ENCODE measurements at regions not wholly inside any gene's neighbourhood (a gene's known extent, or its start where the extent isn't known, plus 50 kb on each side); places are given as distances from the start of the nearest gene placed in this dataset.

DNA sequence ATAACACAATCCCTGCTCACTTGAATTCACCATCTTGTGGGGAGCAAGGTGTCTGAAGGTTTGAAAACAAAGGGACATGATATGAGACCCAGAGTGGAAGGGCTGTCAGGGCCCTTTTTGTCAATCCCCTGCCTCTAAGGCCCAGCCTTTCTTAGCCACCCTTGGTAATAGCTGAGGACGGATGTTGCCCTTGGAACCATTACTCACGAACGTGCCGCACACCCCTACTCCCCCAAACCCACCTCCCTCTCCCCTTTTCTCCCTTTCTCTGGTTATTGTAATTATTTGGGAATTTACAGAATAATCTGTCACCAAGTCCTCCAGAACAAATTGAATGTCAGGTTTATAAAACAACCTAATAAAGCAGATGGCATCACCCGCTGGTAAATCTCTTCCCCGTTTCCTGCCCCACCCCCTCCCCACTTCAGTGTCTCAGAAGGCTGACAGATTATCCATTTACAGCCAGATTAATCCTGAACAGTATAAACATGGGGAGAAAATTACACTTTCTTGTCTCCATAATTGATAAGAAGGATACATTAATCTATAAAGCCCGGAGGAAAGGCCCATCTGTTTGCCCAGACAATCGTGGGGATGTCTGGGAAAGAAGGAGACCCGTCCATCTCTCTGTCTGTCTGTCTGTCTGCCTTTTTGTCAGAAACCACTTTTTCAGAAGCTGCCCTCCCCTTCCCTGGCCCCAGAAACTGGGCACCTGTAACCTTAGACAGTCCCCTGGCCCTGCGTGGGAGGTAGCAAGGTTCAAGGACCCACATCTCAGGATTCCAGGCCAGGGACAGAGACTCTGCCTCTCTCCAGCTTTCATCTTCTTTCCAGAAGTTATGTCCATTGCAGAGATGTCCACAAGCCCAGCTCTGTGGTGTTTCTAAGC is 60.6 kb upstream of the CD34 start:
- no peak for DNase-seq (ENCODE audit: low read depth)

DNA sequence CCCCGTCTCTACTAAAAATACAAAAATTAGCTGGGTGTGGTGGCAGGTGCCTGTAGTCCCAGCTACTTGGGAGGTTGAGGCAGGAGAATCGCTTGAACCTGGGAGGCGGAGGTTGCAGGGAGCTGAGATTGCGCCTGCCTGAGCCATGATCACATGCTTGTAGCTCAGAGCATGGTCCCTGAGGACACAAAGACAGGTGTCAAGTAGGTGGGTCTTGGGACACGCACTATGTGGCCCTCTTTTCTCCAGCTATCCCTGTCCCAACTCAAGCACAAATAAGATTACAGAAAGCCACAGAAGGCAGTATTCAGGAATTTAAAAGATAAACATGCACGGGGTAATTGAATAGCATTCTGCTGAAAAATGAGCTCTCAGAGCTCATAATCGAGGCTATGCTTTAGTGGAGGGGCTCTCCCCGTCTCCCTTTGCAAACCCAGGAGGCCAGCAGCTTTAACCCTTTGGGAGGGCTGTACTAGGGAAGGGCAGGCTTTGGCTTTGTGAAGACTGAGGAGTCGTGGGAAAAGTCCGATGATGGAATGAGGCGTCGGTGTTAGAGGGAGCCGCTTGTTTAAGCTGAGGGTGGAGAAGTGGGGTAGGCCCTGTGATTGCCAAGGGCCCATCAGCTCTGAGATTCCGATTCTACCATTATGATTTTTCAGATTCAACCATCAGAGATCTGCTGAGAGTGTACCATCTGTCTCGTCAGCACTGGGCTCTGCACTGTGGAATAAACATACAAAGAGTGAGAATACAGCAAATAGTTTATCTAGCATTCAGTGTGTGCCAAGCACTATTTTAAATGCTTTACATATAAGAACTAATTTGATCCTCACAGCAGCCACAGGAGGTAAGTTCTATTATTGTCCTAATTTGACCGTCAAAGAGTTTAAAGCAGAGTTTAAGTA is 59.7 kb upstream of the CD34 start:
- no peak for DNase-seq (ENCODE audit: low read depth)

DNA sequence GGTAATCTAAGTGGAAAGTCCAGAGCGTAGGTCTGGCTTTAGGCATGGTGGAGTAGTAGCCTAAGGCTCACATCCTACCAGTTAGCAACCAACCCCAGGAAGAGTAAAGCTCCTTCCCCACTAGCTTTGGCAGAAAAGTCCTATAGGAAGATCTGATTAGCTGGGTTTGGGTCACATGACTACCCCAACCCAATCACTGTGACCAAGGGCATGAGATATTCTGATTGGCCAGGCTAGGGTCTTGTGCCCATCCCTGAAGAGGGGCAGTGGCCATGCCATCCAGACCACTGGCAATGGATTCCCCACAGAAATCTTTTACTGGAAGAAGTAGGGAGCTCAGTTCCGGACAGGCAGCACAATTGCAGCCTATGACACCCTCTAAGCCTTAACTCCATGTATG is 58.6 kb upstream of the CD34 start:
- no peak for DNase-seq (ENCODE audit: low read depth)

DNA sequence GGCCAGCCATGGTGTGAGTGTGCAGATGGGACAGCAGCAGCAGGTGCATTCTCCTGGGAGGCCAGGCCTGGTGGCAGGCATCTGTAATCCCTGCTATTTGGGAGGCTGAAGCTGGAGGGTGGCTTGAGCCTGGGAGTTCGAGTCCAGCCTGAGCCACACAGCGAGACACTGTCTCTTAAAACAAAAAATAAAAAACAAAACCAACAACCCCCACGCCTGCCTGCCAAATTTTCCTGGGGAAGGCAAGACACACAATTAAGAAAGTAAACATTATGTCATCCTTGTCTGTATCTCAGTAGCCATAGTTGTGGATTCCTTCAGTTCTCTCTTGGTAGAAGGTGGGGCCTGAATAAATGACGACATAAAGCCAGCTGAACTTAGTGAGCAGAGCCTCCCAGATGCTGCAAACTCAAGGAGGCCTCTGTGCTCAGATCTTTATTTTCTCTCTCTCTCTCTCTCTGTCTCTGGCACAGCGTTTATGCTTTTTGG is 57.6 kb upstream of the CD34 start:
- no peak for DNase-seq (ENCODE audit: low read depth)

DNA sequence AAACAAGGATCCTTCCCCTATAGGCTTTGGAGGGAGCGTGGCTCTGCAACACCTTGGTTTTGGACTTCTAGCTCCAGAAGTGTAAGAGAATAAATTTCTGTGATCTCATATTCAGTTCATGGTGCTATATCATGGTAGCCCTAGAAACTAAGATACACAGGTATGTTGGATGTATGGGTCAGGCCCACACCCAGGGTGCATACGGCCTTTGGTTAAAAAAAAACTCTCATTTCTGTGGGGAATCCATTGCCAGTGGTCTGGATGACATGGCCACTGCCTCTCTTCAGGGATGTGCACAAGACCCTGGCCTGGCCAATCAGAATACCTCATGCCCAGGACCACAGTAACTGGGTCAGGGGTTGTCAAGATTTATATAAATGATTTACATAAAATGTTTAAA is 56.8 kb upstream of the CD34 start:
- DNase-seq (ENCODE audit: low read depth) = no peak

DNA sequence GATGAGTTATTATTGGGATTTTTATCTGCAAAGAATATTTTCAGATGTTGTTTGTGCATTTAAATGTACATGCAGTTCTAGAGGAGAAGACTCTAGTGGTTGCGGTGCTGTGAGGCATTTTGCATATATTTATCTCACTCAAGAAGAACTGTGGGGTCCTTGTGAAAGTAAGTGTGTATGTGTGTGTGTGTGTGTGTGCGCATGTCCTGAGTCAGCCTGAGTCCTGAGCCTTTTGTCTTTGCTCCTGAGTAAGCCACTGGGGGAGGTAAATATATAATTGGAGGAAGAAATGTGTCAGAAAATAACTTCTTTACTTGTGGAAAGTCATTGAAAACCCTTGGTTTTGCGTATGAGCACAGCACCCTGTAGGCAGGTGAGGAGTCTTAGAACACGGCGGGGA is 55.6 kb upstream of the CD34 start:
- no peak for DNase-seq (ENCODE audit: low read depth)

DNA sequence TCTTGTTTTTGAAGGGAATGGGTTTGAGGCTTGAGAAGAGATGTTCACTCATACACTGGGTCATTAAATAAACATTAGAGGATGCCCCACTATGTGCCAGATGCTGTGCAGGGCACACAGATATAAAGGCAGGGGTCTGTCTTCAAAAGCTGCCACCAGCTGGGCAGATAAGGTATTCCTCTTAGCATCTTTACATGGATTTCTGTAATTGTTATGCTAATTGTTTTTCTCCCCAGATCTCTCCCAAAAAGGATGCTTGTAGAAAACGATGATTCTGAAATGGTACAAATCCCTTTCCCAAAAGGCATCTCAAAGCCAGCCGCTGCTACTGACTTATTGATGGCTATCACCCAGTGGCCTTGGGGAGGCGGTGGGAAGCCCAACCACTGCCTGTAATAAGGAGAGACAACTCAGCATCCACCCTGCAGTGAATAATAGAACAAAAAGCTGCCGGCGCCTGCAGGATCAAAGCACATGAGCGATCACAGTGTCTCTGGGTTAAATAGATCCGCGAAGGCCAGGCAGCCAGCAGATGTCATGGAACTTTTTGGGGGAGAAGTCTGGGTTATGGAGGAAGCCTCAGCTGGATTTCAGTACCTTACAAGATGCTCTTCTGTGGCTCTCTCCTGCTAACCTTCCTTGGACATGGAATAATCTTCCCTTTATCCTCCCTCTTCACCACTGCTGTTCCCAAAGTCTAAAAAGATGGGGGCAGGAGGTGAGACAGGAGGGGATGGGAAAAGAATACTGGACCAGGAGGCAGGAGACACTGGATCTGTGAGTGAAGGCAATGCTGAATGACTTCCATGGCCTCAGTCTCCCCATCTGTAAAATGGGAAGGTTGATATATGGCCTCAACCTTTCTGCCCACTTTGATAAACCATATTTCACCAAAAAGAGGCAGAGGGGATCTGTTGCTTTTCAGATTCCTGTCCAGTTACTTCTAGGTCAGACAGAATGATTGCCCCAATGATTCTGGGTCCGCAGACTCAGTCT is 54.8 kb upstream of the CD34 start:
- no peak for DNase-seq (ENCODE audit: low read depth)

DNA sequence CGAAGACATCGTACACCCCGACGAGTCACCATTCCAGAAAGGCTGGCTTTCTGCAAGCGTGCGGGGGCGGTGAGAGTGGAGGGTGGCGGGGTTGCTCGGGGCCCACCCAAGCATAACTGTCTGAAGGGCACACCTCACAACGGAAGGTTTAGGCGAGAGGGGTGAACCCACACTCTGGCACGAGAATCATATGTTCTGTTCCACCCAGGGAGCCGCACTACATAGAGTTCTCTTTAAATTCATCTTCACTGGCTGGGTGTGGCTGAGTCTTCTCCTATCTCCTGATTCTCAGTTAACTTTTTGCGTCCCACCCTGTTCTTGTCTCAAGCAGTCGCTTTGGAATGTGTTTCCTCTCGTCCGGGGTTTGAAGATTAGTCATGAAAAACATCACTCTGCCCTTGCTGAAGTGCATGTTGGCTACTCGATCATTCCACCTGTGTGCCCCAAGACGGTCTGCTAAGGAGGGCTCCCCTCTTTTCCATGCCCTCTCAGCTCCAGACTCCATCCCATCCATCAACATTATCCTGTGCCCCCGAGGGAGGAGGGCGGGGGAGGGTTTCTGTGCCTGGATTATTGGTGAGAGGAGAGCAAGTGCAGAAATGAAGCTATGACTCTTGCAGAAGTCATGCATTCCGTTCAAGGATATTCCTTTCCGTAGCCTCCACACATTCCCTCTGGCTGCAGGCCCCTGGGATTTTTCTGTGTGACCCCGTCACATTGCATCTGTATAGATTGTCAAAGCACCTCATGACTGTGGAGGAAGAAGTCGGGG is 53.5 kb upstream of the CD34 start:
- peak; percentile 73 for DNase-seq (ENCODE audit: low read depth)

DNA sequence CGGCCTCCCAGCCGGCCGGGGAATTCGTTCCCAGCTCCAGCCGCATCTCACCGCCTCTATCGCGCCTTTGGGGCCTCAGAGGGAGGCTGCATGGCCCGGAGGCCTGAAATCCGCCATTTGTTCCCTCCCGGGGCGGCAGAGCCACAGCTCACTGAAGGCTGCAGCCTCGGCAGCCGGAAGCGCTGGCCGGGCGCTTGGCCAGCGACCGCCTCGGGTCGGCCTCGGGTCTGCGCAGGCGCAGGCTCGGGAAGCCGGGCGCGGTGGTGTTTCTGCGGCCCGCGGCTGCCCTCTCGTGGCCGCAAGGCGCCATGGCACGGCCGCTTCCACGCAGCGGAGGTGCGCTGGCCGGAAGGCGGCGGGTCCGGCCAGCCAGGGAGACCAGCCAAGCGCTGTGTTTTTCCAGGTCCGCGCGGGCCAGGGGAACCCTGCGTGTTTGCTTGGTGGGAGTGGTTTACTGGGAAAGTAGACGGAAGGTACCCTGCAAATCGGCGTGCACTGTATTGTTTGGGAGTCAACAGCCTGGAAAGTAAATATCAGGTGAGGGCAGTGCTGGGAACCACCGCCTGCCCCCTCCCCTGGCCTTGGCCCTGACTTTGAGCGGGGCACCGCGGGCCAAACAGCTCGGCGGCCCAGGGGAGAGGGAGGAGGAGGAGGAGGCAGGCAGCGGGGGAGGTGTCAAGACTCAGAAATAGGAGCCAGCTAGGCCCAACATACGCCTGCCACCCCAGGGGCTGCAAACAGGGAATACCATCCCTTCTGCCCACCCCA is 52.7 kb upstream of the CD34 start:
- peak; percentile 76 for DNase-seq (ENCODE audit: low read depth)

DNA sequence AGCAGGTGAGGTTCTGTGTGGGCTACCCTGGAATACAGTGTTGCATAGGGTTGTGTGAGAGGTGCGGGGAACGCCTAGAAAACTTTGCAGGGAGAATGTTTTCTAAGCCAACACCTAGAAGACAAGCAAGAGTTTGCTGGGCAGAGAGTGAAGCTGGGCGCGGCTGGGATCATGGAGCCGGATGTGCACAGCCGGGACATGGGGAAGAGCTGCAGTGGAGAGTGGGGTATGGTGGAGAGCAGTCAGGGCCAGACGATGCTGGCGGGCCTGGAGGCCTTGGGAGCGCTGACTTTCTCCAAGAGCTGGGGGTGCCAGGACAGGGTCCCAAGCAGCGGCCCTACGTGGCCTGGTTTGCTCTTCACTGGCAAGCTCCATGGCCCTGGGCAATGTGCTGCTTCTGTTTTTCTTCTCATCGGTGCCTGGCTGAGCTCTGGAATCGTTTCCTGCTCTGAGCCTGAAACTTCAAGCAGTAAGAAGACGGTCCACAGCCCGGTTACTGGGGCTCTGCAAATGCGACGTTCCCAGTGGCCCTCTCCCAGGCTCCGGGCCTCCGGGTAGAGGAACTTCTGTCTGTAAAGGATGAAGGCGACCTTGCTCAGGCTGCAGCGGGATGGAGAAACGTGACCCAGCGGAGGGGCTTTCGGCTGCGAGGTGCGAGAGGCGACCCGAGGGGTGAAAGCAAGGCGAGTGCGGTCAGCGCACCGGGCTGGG is 51.9 kb upstream of the CD34 start:
- DNase-seq (ENCODE audit: low read depth) = peak; percentile 24

Data from renal cortical epithelial cell (primary cell).